ENCODE measurements at regions not wholly inside any gene's neighbourhood (a gene's known extent, or its start where the extent isn't known, plus 50 kb on each side); places are given as distances from the start of the nearest gene placed in this dataset.

DNA sequence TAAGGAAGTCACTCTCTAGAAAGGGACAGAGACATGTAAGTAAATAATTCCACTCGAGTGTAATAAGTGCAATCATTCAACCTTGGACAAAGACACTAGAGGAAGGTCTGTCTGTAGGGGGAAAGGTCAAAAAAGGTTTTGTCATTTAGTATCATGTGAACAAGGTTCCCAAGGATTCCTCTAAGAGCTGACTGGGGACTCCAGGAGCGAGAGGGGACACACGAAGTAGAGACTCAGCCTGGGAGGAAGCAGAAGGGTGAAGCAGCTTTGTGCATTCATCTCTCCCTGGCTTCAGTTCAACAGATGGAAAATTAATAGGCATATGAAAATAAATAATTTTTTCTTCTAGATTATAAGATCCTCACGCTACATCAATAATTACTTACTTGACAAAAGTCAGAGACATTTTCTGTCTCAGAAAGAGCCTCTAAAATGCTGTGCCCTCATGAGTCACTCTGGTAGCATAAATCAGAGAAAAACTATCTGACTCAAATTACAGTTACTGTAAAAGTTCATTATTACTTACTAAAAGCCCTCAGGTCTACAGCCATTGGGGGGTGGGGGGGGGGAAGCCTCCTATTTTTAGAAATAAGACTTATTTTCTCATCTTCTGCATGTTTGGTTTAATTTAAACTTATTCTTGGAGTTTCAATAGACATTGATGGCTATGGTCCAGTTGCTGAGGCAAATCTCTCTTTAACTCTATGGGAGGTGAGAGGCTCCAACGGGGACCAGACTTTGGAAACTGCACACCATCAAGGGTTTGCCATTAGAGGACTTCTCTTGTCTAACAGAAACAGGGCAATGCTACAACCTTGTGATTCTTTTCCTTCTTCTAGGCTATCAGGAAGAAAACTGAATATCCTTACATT, 275.1 kb upstream of the KLF14 start:
- TF ChIP-seq POLR2A (IDR thresholded peaks at IDR 0.05; ENCODE audit: low read depth) (no peak), CTCF (IDR thresholded peaks at IDR 0.05) (no peak), POLR2AphosphoS5 (IDR thresholded peaks at IDR 0.05) (no peak)

Data from esophagus muscularis mucosa (tissue), 3 donors.